Endothelial cell of umbilical vein (primary cell): ENCODE measurements at regions not wholly inside any gene's neighbourhood (a gene's known extent, or its start where the extent isn't known, plus 50 kb on each side); places are given as distances from the start of the nearest gene placed in this dataset.

Source experiments
- BruUV-seq: library from RNA; stranded (reverse); fragments of 400-500 nt; replicated peaks from 2 replicates; lab custom pipeline; 2021; lab: Mats Ljungman, UMichigan
- CTCF ChIA-PET: fragments of 300-600, 350-600 bp; sonication (Branson Sonifier 250); formaldehyde crosslinking; loops from one replicate; lab custom pipeline; 2021; ENCODE audit warnings: antibody characterized with exemption, inconsistent platforms; lab: Charles Lee
- POLR2A ChIA-PET: fragments of 300-600, 350-600 bp; sonication (Branson Sonifier 250); formaldehyde crosslinking; loops from one replicate; lab custom pipeline; 2021; ENCODE audit warnings: antibody characterized with exemption, inconsistent platforms; lab: Charles Lee
- DNase-seq: peaks from one replicate; pipeline ENCODE4 v3.0.0-alpha.2; 2011; ENCODE audit warnings: low read depth, low spot score
- FAIRE-seq: peaks from 2 replicates; lab custom pipeline; 2011; peaks lifted over from hg19 to GRCh38; lab: Jason Lieb, UNC
- H2AFZ ChIP-seq: 2 replicates; pipeline ENCODE4 v1.6.0; 2012; ENCODE audit warnings: low read depth, low read length, control low read depth, inconsistent platforms
- H3K27ac ChIP-seq: 2 replicates; pipeline ENCODE4 v1.5.1; 2011; ENCODE audit warnings: low read depth, mild to moderate bottlenecking, control low read depth, low read length, moderate library complexity; ENCODE audit not compliant: insufficient read depth
- H3K27me3 ChIP-seq, 2 experiments: 2 replicates each; pipeline versions ENCODE4 v1.6.0 to v1.6.1; 2011; ENCODE audit warnings: low read length in 2 of 2, mixed read lengths in 1 of 2; ENCODE audit not compliant: control insufficient read depth in 2 of 2, insufficient read depth in 2 of 2
- H3K36me3 ChIP-seq, 2 experiments: 2 replicates in 1 of 2; 3 replicates in 1 of 2; pipeline ENCODE4 v1.5.1; 2011; ENCODE audit warnings: low read length in 2 of 2, mild to moderate bottlenecking in 1 of 2, moderate library complexity in 1 of 2; ENCODE audit not compliant: control insufficient read depth in 2 of 2, insufficient read depth in 2 of 2; ENCODE audit errors: extremely low read depth in 1 of 2
- H3K4me1 ChIP-seq: 3 replicates; pipeline ENCODE4 v1.5.1; 2011; ENCODE audit warnings: mild to moderate bottlenecking, low read length; ENCODE audit not compliant: control insufficient read depth, insufficient read depth; ENCODE audit errors: extremely low read depth
- H3K4me2 ChIP-seq: 2 replicates; pipeline ENCODE4 v1.6.1; 2011; ENCODE audit warnings: low read length, control low read depth, mixed read lengths; ENCODE audit not compliant: insufficient read depth
- H3K4me3 ChIP-seq, 3 experiments: fragments of 200-600 bp in 1 of 3; sonication (generic), shearing (Covaris generic) in 1 of 3; replicated peaks in 1 of 3; 2 replicates each; pipeline ENCODE4 v1.5.1; 2011 to 2016; ENCODE audit warnings: control low read depth in 3 of 3, low read length in 3 of 3, mild to moderate bottlenecking in 2 of 3, inconsistent platforms in 1 of 3, low read depth in 1 of 3, moderate library complexity in 1 of 3; ENCODE audit not compliant: insufficient read depth in 1 of 3
- H3K79me2 ChIP-seq: 2 replicates; pipeline ENCODE4 v1.6.0; 2012; ENCODE audit warnings: low read length, inconsistent platforms; ENCODE audit not compliant: control insufficient read depth, insufficient read depth
- H3K9ac ChIP-seq: replicated peaks from 2 replicates; pipeline ENCODE3; 2011; ENCODE audit warnings: low read length, control low read depth; ENCODE audit not compliant: insufficient read depth; ENCODE audit errors: extremely low read depth
- H3K9me1 ChIP-seq: replicated peaks from 3 replicates; pipeline ENCODE4 v1.6.0; 2011; ENCODE audit warnings: mild to moderate bottlenecking, low read length; ENCODE audit not compliant: control insufficient read depth, insufficient read depth; ENCODE audit errors: extremely low read depth
- H3K9me3 ChIP-seq: replicated peaks from 2 replicates; pipeline ENCODE4 v1.5.1; 2012; ENCODE audit warnings: low read length, inconsistent platforms; ENCODE audit not compliant: control insufficient read depth, insufficient read depth
- H4K20me1 ChIP-seq: replicated peaks from 2 replicates; pipeline ENCODE3; 2011; ENCODE audit warnings: mild to moderate bottlenecking, low read length; ENCODE audit not compliant: control insufficient read depth, insufficient read depth; ENCODE audit errors: extremely low read depth
- EZH2 ChIP-seq: IDR thresholded peaks from 2 replicates; pipeline ENCODE4 v1.6.1; 2012; ENCODE audit warnings: borderline replicate concordance, low read depth, mild to moderate bottlenecking, moderate library complexity, low read length, inconsistent platforms; ENCODE audit not compliant: severe bottlenecking
- FOS ChIP-seq: IDR thresholded peaks from 2 replicates; pipeline ENCODE4 v1.6.1; 2011; ENCODE audit warnings: mild to moderate bottlenecking, low read length, moderate library complexity, borderline replicate concordance; ENCODE audit not compliant: insufficient read depth
- GATA2 ChIP-seq: IDR thresholded peaks from 2 replicates; pipeline ENCODE4 v1.7.0; 2011; ENCODE audit warnings: low read depth, mild to moderate bottlenecking, moderate library complexity, mixed read lengths, low read length; ENCODE audit not compliant: insufficient read length, insufficient read depth
- JUN ChIP-seq: IDR thresholded peaks from 2 replicates; pipeline ENCODE4 v1.6.1; 2011; ENCODE audit warnings: borderline replicate concordance, low read depth; ENCODE audit not compliant: insufficient read length, insufficient read depth
- MYC ChIP-seq: IDR thresholded peaks from one replicate; pipeline ENCODE4 v1.6.1; 2011; ENCODE audit warnings: mild to moderate bottlenecking, low read depth, low read length
- POLR2A ChIP-seq: IDR thresholded peaks from 2 replicates; pipeline ENCODE4 v1.6.1; 2012; ENCODE audit warnings: low read depth, mild to moderate bottlenecking, control low read depth, low read length
- POLR2AphosphoS5 ChIP-seq: IDR thresholded peaks from 2 replicates; pipeline ENCODE4 v1.6.1; 2012; ENCODE audit warnings: low read depth, mild to moderate bottlenecking, control low read depth, low read length, moderate library complexity; ENCODE audit not compliant: insufficient read depth
- dilution Hi-C: fragments of 300-500 bp; cut with MboI; formaldehyde crosslinking; loops from one replicate; pipeline ENCODE4 v1.15.0; 2019; ENCODE audit warnings: low sequenced_read_pairs; ENCODE audit not compliant: extremely low pct_ligation_motif_present
- intact Hi-C: fragments of 100-400 bp; cut with micrococcal nuclease; formaldehyde crosslinking; loops from one replicate; pipeline ENCODE4 v1.10.0; 2022
- TF ChIP-seq, protein P1 (sequence below): IDR thresholded peaks from 2 replicates; pipeline ENCODE4 v1.6.1; 2011; ENCODE audit not compliant: insufficient read depth, insufficient read length
- TF ChIP-seq, protein P2 (sequence below), 2 donors: IDR thresholded peaks; 1 replicate in 1 of 2; 2 replicates in 1 of 2; pipeline ENCODE4 v1.5.1; 2011; ENCODE audit warnings: low read length in 2 of 2, mild to moderate bottlenecking in 2 of 2, moderate library complexity in 2 of 2, control low read depth in 1 of 2, inconsistent platforms in 1 of 2, low read depth in 1 of 2; ENCODE audit not compliant: insufficient read depth in 1 of 2; ENCODE audit errors: extremely low read depth in 1 of 2

DNA sequence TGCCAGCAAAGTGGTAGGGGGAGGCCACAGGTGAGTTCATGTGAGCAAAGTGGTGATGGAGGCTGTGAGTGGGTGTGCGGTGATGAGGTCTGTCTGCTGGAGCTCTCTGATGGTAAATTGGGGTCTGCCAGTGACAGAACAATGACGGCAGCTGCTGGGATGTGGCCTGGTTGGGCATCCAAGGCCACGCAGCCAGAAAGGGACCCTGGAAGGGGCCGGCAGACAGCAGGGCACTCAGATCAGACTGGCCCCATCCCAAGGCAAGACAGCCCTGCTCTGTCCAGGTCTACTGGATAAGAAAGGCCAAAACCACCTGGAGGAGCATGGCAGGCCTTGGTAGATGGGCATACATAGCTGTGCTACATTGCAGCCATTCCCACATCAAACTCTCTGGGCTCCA lies 412.9 kb upstream of the RGMB start:
- POLR2A ChIA-PET, result no interaction called here

More for the DNA sequence above, 412.9 kb upstream of the RGMB start:
- Histone ChIP-seq H3K79me2 (no peaks in the 10 kb centered on the region), H3K27ac (no peak overlapping the region), H3K9ac (no peak overlapping the region), H3K4me1 (no peaks in the 10 kb centered on the region), H3K4me2 (no peak overlapping the region), H4K20me1 (no peaks in the 10 kb centered on the region), H2AFZ (no peak overlapping the region), H3K4me3 (no peak overlapping the region), H3K36me3 (no peaks in the 10 kb centered on the region), H3K9me1 (no peaks in the 10 kb centered on the region), H3K9me3 (no peaks in the 10 kb centered on the region), H3K27me3 (no peaks in the 10 kb centered on the region)
- dilution Hi-C loops (no loop called here), intact Hi-C loops (no loop called here)
- no peak for DNase-seq
- no TSS peak for BruUV-seq
- TF ChIP-seq POLR2AphosphoS5 (no peak), EZH2 (no peak), POLR2A (no peak), GATA2 (no peak), FOS (no peak), MYC (no peak), JUN (no peak)
- TF ChIP-seq, protein P1, sequence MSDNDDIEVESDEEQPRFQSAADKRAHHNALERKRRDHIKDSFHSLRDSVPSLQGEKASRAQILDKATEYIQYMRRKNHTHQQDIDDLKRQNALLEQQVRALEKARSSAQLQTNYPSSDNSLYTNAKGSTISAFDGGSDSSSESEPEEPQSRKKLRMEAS, result no peak
- TF ChIP-seq, protein P2, sequence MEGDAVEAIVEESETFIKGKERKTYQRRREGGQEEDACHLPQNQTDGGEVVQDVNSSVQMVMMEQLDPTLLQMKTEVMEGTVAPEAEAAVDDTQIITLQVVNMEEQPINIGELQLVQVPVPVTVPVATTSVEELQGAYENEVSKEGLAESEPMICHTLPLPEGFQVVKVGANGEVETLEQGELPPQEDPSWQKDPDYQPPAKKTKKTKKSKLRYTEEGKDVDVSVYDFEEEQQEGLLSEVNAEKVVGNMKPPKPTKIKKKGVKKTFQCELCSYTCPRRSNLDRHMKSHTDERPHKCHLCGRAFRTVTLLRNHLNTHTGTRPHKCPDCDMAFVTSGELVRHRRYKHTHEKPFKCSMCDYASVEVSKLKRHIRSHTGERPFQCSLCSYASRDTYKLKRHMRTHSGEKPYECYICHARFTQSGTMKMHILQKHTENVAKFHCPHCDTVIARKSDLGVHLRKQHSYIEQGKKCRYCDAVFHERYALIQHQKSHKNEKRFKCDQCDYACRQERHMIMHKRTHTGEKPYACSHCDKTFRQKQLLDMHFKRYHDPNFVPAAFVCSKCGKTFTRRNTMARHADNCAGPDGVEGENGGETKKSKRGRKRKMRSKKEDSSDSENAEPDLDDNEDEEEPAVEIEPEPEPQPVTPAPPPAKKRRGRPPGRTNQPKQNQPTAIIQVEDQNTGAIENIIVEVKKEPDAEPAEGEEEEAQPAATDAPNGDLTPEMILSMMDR (IDR thresholded peaks at IDR 0.05; ENCODE audit: extremely low read depth in 1 of 2, insufficient read depth in 1 of 2, low read depth in 1 of 2, low read length in 2 of 2), result no peak
- FAIRE-seq, result no peak
- CTCF ChIA-PET, result no interaction called here
